A549 (cell line): ENCODE measurements at regions not wholly inside any gene's neighbourhood (a gene's known extent, or its start where the extent isn't known, plus 50 kb on each side); places are given as distances from the start of the nearest gene placed in this dataset.
A peak's percentile ranks its signal among the peaks of the same experiment; 100 is the strongest.

Experiments used
- ATAC-seq, 2 experiments: fragments of 200-7000 bp in 1 of 2; fragments of >200 bp in 1 of 2; cut with Nextera tagmentation in 1 of 2; cut with Tn5 transposase in 1 of 2; 3 replicates each; pipeline versions ENCODE4 v1.8.0 to v1.9.1; 2018 to 2020; ENCODE audit warnings: mild to moderate bottlenecking in 1 of 2, moderate library complexity in 1 of 2
- CTCF ChIA-PET: fragments of 300-600 bp; sonication (Branson Sonifier 250); formaldehyde crosslinking; extraction: SDS; loops from one replicate; lab custom pipeline; 2021; ENCODE audit warnings: antibody characterized with exemption, inconsistent platforms; lab: Yijun Ruan, JAX
- POLR2A ChIA-PET: fragments of 350-600 bp; formaldehyde crosslinking; extraction: SDS; loops from one replicate; lab custom pipeline; 2021; ENCODE audit warnings: antibody characterized with exemption, inconsistent platforms; lab: Yijun Ruan, JAX
- DNase-seq, 2 experiments: peaks; one replicate each; pipeline versions ENCODE4 v3.0.0 to v3.0.0-alpha.2; 2011 to 2016; ENCODE audit warnings: low read depth in 1 of 2, low spot score in 1 of 2
- FAIRE-seq: peaks from 2 replicates; lab custom pipeline; 2011; peaks lifted over from hg19 to GRCh38; lab: Jason Lieb, UNC
- H3K27ac ChIP-seq, 2 experiments: fragments of >200 bp; sonication (Bioruptor Twin); formaldehyde crosslinking; 3 replicates each; pipeline ENCODE4 v1.5.1; 2016 to 2017
- H3K4me1 ChIP-seq: fragments of >200 bp; sonication (Bioruptor Twin); formaldehyde crosslinking; 3 replicates; pipeline ENCODE4 v1.6.1; 2016
- H3K4me2 ChIP-seq: fragments of >200 bp; sonication (Bioruptor Twin); formaldehyde crosslinking; 3 replicates; pipeline ENCODE4 v1.6.1; 2016
- H3K4me3 ChIP-seq: fragments of >200 bp; sonication (Bioruptor Twin); formaldehyde crosslinking; 3 replicates; pipeline ENCODE4 v1.5.1; 2016
- H3K9me3 ChIP-seq: fragments of >200 bp; sonication (Bioruptor Twin); formaldehyde crosslinking; 3 replicates; pipeline ENCODE4 v1.6.1; 2016
- ATOH8 ChIP-seq: fragments of 250-450 bp; sonication (Bioruptor Pico); IDR thresholded peaks from 2 replicates; pipeline ENCODE4 v1.5.0; 2020; ENCODE audit warnings: low read depth, mild to moderate bottlenecking, moderate library complexity
- BHLHE40 ChIP-seq: IDR thresholded peaks from 2 replicates; pipeline ENCODE4 v1.6.1; 2012; ENCODE audit warnings: low read depth, low read length, inconsistent platforms
- CBX8 ChIP-seq: fragments of 200-600 bp; sonication (generic); IDR thresholded peaks from 2 replicates; pipeline ENCODE4 v1.6.1; 2016
- CEBPB ChIP-seq, 2 experiments: fragments of >200 bp in 1 of 2; sonication (Bioruptor Twin) in 1 of 2; formaldehyde crosslinking in 1 of 2; IDR thresholded peaks; 2 replicates each; pipeline ENCODE4 v1.6.1; 2012 to 2016
- CHD2 ChIP-seq: fragments of 150-350 bp; IDR thresholded peaks from 2 replicates; pipeline ENCODE4 v1.6.1; 2014; ENCODE audit warnings: low read length; ENCODE audit not compliant: partially characterized antibody
- CHD4 ChIP-seq: fragments of 200-600 bp; sonication (generic); IDR thresholded peaks from 2 replicates; pipeline ENCODE4 v1.6.1; 2016; ENCODE audit warnings: antibody characterized with exemption, mild to moderate bottlenecking, borderline replicate concordance
- CTCF ChIP-seq: fragments of >200 bp; sonication (Bioruptor Twin); formaldehyde crosslinking; IDR thresholded peaks from 3 replicates; pipeline ENCODE4 v1.5.1; 2016
- EHMT2 ChIP-seq: fragments of 200-600 bp; sonication (generic); IDR thresholded peaks from 2 replicates; pipeline ENCODE4 v1.6.1; 2016; ENCODE audit warnings: antibody characterized with exemption, low read depth, mild to moderate bottlenecking, moderate library complexity
- EP300 ChIP-seq, 2 experiments: fragments of >200 bp; sonication (Bioruptor Twin); formaldehyde crosslinking; IDR thresholded peaks; 2 replicates in 1 of 2; 3 replicates in 1 of 2; pipeline ENCODE4 v1.6.1; 2016 to 2017
- ESRRA ChIP-seq: fragments of 150-350 bp; IDR thresholded peaks from 2 replicates; pipeline ENCODE4 v1.6.1; 2014; ENCODE audit warnings: mild to moderate bottlenecking, low read length, borderline replicate concordance
- FOSB ChIP-seq: fragments of 250-450 bp; sonication (Bioruptor Pico); IDR thresholded peaks from 2 replicates; pipeline ENCODE4 v1.5.0; 2020; ENCODE audit warnings: mild to moderate bottlenecking, moderate library complexity
- GATA3 ChIP-seq: IDR thresholded peaks from 2 replicates; pipeline ENCODE4 v1.6.1; 2012; ENCODE audit warnings: borderline replicate concordance
- HES2 ChIP-seq: fragments of >200 bp; sonication (Bioruptor Twin); formaldehyde crosslinking; IDR thresholded peaks from 2 replicates; pipeline ENCODE4 v1.6.1; 2016
- HOXB5 ChIP-seq: fragments of 250-450 bp; sonication (Bioruptor Pico); IDR thresholded peaks from 2 replicates; pipeline ENCODE4 v1.5.0; 2020; ENCODE audit warnings: mild to moderate bottlenecking, moderate library complexity
- JUN ChIP-seq, 2 experiments: fragments of >200 bp; sonication (Bioruptor Twin); formaldehyde crosslinking; IDR thresholded peaks; 2 replicates in 1 of 2; 3 replicates in 1 of 2; pipeline ENCODE4 v1.6.1; 2016 to 2017
- KDM5A ChIP-seq: fragments of 200-600 bp; sonication (generic); IDR thresholded peaks from 2 replicates; pipeline ENCODE4 v1.6.1; 2016; ENCODE audit warnings: antibody characterized with exemption, mild to moderate bottlenecking
- MAFK ChIP-seq: fragments of 450-650 bp; IDR thresholded peaks from 2 replicates; pipeline ENCODE4 v1.6.1; 2014; ENCODE audit not compliant: partially characterized antibody
- MAZ ChIP-seq: fragments of 150-350 bp; IDR thresholded peaks from 2 replicates; pipeline ENCODE4 v1.6.1; 2014; ENCODE audit warnings: antibody characterized with exemption, low read depth, low read length, borderline replicate concordance
- NFE2L2 ChIP-seq: fragments of 150-350 bp; conservative IDR thresholded peaks from 2 replicates; pipeline ENCODE4 v1.6.1; 2014; ENCODE audit warnings: low read length
- NPAS2 ChIP-seq: fragments of 250-450 bp; sonication (Bioruptor Pico); IDR thresholded peaks from 2 replicates; pipeline ENCODE4 v1.8.0; 2022; ENCODE audit warnings: mild to moderate bottlenecking, moderate library complexity, borderline replicate concordance
- PHF8 ChIP-seq: fragments of 200-600 bp; sonication (generic); IDR thresholded peaks from 2 replicates; pipeline ENCODE4 v1.6.1; 2016; ENCODE audit warnings: low read depth, mild to moderate bottlenecking, antibody characterized with exemption, moderate library complexity, borderline replicate concordance
- POLR2A ChIP-seq: IDR thresholded peaks from 2 replicates; pipeline ENCODE4 v1.6.1; 2012; ENCODE audit warnings: mild to moderate bottlenecking, low read length
- RNF2 ChIP-seq: fragments of 200-600 bp; sonication (generic); IDR thresholded peaks from 2 replicates; pipeline ENCODE4 v1.6.1; 2016; ENCODE audit warnings: low read depth, mild to moderate bottlenecking, antibody characterized with exemption, moderate library complexity, borderline replicate concordance
- SMC3 ChIP-seq: fragments of >200 bp; sonication (Bioruptor Twin); formaldehyde crosslinking; IDR thresholded peaks from 3 replicates; pipeline ENCODE4 v1.6.1; 2018; ENCODE audit warnings: inconsistent platforms
- TFCP2L1 ChIP-seq: fragments of 250-450 bp; sonication (Bioruptor Pico); IDR thresholded peaks from 2 replicates; pipeline ENCODE4 v1.5.0; 2021; ENCODE audit warnings: mild to moderate bottlenecking
- TP53 ChIP-seq: fragments of 250-450 bp; sonication (Bioruptor Pico); IDR thresholded peaks from 2 replicates; pipeline ENCODE4 v1.5.0; 2021; ENCODE audit warnings: mild to moderate bottlenecking, moderate library complexity
- USF2 ChIP-seq: fragments of 450-650 bp; IDR thresholded peaks from 2 replicates; pipeline ENCODE4 v1.6.1; 2014; ENCODE audit warnings: antibody characterized with exemption
- ZFP36 ChIP-seq: fragments of 450-650 bp; IDR thresholded peaks from 2 replicates; pipeline ENCODE4 v1.6.1; 2014; ENCODE audit warnings: borderline replicate concordance; ENCODE audit not compliant: partially characterized antibody
- WGBS: methylation state at CpG from one replicate; pipeline ENCODE4 v1.1.6; 2017; ENCODE audit errors: missing lambda C conversion rate; 5-methylcytosine and 5-hydroxymethylcytosine counted together

- TF ChIP-seq ATOH8 (CRISPR knock-in tag), result no peak
Observed at GRCh38 chr11:13098063-13098462, 88.9 kb downstream of the RASSF10 start (continued).

GRCh38 chr11:13098616-13099289 is 89.6 kb downstream of the RASSF10 start:
- ChIA-PET POLR2A (no interaction called here), CTCF (no interaction called here)
- no peak for ATAC-seq
- H3K4me2 ChIP-seq, result no peak overlapping the region
- H3K27ac ChIP-seq, result peak overlapping the region; percentile 22 to 56; a peak in 4 of 6 replicates
- TF ChIP-seq TFCP2L1 (CRISPR knock-in tag) (no peak), CHD2 (no peak), POLR2A (no peak), EP300 (IDR thresholded peaks at IDR 0.05) (no peak), MAFK (no peak), MAZ (no peak), BHLHE40 (no peak), NPAS2 (CRISPR knock-in tag) (no peak), RNF2 (no peak), CBX8 (no peak), GATA3 (no peak), PHF8 (no peak), CHD4 (no peak), EHMT2 (no peak), ESRRA (no peak), NFE2L2 (no peak)
- H3K9me3 ChIP-seq, result no peaks in the 10 kb centered on the region
- peak in 1 of 2 experiments; percentile 38 for DNase-seq
- FAIRE-seq, result no peak
- H3K4me1 ChIP-seq, result peaks cover 30% of the 10 kb centered on the region
- 88% methylated on average over 2 of the region's 3 CpGs for WGBS
- H3K4me3 ChIP-seq, result no peak overlapping the region

- WGBS, result 82% methylated on average over 5 of the region's 5 CpGs
- FAIRE-seq, result no peak
- Histone ChIP-seq H3K4me3 (no peak overlapping the region), H3K4me2 (no peak overlapping the region), H3K27ac (peak overlapping the region in 1 of 2 experiments; percentile 53; a peak in 3 of 6 replicates), H3K4me1 (peaks cover 13% of the 10 kb centered on the region), H3K9me3 (no peaks in the 10 kb centered on the region)
- no peak for DNase-seq
- CTCF ChIA-PET, result no interaction called here
- POLR2A ChIA-PET, result no interaction called here
- no peak for TF ChIP-seq TP53
- no peak for TF ChIP-seq ZFP36
- TF ChIP-seq SMC3, result no peak
- TF ChIP-seq KDM5A, result no peak
- no peak for TF ChIP-seq CTCF
- TF ChIP-seq JUN (IDR thresholded peaks at IDR 0.05), result no peak
- TF ChIP-seq HES2, result no peak
- no peak for TF ChIP-seq FOSB (CRISPR knock-in tag)
- no peak for TF ChIP-seq USF2
- TF ChIP-seq TFCP2L1 (CRISPR knock-in tag), result no peak
- TF ChIP-seq MAFK, result no peak
- TF ChIP-seq CEBPB (IDR thresholded peaks at IDR 0.05), result no peak
- TF ChIP-seq HOXB5 (CRISPR knock-in tag), result no peak
- ATAC-seq, result no peak
Observed at GRCh38 chr11:13101644-13102512, 92.8 kb downstream of the RASSF10 start.
